GM12874 (cell line): ENCODE measurements at regions not wholly inside any gene's neighbourhood (a gene's known extent, or its start where the extent isn't known, plus 50 kb on each side); places are given as distances from the start of the nearest gene placed in this dataset.

ENCODE experiments used
- TF ChIP-seq, protein P1 (sequence below): IDR thresholded peaks from 2 replicates; pipeline ENCODE4 v1.5.1; 2011; ENCODE audit warnings: low read depth, mild to moderate bottlenecking, control low read depth, low read length, moderate library complexity; ENCODE audit not compliant: insufficient read depth

DNA sequence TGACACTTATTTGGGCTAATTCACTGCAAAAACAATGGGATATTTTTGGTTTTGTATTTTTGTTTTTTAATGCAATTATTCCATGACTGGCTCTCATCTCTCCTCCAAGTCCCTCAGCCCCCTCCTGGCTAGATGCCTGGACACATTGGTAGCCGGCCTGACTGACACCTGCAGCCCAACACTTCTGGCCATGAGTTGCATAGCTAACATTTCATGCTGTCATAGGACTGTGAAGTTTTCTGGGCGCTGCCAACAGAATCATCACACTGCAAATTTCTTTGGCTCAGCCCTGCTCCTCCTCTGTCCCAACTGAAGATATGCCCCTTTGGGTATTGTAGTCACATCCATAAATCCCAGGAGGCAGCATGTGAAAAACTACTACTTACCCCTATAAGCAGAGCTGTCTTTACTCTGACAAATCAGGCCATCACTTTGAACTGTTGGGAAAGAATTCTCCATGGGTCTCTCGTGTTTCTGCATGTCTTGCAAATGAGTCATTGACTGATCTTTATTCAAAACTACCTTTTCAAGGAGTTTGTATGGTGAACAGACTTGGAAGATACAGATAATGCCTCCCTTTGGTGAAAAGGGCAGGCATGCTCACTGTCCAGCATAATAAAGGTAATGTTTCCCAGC, 126.7 kb upstream of the LGR5 start:
- TF ChIP-seq, protein P1, sequence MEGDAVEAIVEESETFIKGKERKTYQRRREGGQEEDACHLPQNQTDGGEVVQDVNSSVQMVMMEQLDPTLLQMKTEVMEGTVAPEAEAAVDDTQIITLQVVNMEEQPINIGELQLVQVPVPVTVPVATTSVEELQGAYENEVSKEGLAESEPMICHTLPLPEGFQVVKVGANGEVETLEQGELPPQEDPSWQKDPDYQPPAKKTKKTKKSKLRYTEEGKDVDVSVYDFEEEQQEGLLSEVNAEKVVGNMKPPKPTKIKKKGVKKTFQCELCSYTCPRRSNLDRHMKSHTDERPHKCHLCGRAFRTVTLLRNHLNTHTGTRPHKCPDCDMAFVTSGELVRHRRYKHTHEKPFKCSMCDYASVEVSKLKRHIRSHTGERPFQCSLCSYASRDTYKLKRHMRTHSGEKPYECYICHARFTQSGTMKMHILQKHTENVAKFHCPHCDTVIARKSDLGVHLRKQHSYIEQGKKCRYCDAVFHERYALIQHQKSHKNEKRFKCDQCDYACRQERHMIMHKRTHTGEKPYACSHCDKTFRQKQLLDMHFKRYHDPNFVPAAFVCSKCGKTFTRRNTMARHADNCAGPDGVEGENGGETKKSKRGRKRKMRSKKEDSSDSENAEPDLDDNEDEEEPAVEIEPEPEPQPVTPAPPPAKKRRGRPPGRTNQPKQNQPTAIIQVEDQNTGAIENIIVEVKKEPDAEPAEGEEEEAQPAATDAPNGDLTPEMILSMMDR: no peak

DNA sequence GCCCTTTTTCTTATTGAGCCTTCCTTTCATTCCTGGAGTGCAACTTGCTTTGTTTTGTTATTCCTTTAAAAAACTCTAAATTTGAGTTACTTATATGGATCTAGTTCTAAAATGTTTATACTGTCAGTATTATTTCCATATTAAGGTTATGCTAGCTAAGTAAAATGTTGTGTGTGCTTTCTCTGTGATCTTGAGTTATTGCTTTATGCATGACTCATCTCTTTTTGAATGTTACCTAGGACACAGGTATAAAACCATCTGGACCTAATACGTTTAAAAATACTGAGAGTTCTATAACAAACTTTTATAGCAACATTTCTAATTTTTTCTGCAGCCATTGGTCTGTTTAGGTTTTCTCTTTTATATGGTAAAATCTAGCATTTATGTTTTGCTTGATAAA, 132.8 kb upstream of the LGR5 start:
- TF ChIP-seq, protein P1: no peak

DNA sequence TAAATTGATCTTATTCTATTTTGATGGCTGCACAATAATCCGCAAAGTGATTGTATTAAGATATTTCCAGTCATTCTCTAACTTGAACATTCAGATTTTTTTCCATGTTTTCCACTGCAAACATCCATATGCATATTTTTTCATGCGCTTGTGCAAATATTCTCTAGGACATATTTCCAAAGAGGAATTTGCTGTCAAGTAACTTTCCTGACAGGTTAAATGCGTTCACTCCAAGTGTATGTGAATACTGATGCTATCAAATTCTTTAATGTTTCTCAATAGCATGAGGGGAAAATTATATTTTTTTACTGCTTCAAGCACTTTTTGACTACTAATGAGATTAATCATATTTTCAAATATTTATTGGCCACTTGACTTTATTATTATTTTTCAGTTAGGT, 135.3 kb upstream of the LGR5 start:
- TF ChIP-seq, protein P1: no peak

DNA sequence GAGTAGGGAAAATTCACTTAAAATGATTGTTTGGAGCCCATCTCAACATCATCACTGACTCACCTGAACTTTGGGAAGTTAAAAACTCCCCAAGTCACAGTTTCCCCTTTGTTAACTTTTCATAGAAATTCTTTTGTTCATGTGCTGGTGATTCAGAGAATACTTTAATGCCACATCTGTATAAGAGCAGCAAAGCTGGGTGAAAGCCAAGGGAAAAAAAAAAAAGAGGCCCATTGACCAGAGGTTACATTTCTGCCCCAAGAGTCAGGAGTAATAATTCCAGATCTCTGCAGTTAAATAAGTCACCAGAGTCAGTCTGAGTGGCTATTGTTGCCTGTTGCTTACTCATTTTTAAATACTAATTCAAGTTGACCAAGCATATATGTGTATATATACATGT, 136.4 kb upstream of the LGR5 start:
- TF ChIP-seq, protein P1: no peak

DNA sequence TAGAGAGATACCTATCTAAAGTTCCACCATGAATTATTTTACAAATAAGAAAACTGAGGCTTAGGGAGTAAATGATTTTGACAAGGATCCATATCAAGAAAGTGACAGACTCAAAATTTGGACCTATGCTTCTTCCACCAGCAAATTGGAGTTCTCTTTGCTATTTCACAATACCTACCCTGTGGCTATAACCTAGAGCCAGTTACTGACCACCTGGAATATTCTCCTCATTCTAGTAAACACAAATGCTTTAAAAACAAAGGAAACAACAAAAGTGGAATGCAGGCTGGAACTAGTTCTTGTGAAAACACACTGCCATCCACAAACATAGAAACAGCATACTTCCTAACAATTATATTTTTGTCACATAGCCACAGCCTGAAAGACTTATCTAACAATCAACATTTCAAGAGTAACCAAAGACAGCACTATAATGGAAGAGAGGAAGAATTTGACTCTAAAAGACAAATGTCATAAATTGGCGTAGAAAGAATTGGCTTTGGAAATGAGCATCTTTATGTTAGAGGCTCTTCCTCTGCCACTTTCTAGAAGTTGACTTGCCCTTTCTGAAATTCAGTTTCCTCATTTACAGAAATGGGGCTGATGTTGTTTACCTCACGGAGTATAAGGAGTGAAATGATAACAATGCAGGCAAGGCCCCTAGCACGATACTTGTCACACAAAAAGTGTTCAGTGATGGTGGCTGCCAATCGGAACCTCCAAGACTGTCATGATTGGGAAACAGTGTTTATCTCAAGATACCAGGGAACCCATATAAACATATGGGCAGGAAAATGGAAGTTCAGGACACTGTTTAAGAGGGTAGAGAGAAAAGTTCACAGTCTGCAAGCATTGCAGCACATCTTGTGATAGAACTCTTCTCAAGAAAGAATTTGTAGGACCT, 138.6 kb upstream of the LGR5 start:
- TF ChIP-seq, protein P1: no peak

DNA sequence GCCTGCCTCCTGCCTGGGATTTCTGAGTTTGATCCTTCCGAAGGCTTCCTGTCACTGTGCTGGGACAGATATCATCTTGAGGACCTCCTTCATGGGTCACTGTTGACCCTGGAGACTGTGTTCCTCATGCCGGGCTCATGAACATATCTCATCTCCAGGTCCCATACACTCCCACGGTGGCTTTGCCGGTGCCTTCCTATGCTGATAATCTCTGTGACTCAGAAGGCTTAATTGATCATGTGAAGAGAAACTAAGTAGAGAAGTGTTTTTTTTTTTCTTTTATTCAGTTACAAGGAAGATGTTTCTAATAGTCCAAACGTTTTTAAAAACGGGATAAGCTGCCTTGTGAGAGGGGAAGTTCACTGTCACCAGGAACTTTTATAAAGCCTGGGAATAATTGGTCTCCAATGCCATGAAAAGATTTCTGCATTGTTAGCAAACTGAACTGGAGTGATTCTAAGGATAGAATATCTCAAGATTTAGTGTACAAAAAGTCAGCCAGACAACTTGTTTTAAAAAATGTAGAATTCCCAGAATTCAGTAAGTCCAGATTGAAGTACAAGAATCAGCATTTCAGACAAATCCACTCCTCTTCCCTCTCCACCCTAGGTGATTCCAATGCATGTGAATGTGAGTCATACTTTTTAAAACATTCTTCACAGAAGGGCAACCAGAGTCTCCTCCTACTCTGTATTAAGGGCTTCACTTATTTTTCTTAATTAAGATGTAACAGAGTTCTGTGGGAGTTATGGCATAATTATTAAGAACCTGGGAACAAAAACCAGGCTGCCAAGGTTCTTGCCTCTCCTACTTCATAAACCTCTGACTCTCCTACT, 139.8 kb upstream of the LGR5 start:
- TF ChIP-seq, protein P1: no peak

DNA sequence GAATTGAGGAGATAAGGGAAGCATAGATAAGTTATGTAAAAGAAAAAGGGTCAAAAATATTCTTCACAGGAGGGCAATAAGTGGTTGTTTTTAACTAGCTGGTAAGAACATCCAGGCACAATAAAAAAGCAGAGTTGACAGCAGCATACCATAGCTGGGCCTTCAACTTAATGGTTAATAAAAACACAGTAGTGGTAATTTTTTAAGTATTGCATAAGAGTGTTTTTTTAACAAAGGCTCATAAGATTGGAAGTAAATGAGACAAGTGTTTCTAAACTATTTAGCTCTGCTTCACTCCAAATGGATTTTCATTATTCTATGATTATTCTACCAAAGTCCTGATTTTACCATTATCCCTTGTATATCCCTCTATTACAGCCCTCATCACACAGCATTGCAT, 140.1 kb upstream of the TSPAN8 start:
- TF ChIP-seq, protein P1: no peak
